GM12873 (cell line): ENCODE measurements at regions not wholly inside any gene's neighbourhood (a gene's known extent, or its start where the extent isn't known, plus 50 kb on each side); places are given as distances from the start of the nearest gene placed in this dataset.

Source experiments
- CTCF ChIP-seq: IDR thresholded peaks from 2 replicates; pipeline ENCODE4 v1.5.1; 2012; ENCODE audit warnings: low read depth, mild to moderate bottlenecking, moderate library complexity, low read length, control low read depth; ENCODE audit not compliant: insufficient read depth; ENCODE audit errors: missing control alignments

DNA sequence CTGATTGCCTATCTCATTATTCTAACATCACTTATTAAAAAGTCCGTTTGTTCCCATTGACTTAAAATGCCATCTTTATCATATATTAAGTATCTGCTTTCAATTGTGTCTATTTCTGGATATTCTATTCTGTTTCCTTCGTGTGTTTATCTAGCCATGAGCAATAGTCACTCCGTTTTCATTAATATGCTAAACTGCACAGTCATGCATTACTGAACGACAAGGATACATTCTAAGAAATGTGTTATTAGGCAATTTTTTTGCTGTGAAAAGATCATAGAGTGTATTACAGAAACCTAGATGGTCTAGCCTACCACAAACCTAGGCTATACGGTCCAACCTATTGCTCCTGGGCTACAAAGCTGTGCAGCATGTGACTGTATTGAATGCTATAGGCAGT, 482.9 kb downstream of the IRX1 start:
- TF ChIP-seq CTCF: no peak

- TF ChIP-seq CTCF: no peak
Measured at GRCh38 chr5:4079831-4080230, 484.2 kb downstream of the IRX1 start.

DNA sequence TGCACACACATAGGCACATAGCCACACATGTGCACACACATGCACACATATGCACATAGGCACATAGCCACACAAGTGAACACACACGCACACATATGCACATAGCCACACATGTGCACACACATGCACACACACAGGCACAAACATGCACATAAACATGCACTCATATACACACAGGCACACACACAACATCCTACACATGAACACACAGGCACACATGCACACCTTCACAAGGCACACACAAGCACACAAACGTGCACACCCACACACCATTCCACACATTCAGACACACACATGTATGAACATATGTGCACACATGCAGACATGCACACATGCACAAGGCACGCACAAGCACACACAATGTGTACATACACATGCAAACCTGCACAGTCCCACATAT, 484.7 kb downstream of the IRX1 start:
- TF ChIP-seq CTCF: no peak

GRCh38 chr5:4081059-4081458, 485.4 kb downstream of the IRX1 start:
- TF ChIP-seq CTCF: no peak

GRCh38 chr5:4081466-4081865, 485.8 kb downstream of the IRX1 start:
- TF ChIP-seq CTCF: no peak

GRCh38 chr5:4082966-4083564, 487.4 kb downstream of the IRX1 start:
- TF ChIP-seq CTCF: no peak

- no peak for TF ChIP-seq CTCF
Measured at GRCh38 chr5:4083591-4084337, 488.1 kb downstream of the IRX1 start.
